GM12891 (cell line): ENCODE measurements at regions not wholly inside any gene's neighbourhood (a gene's known extent, or its start where the extent isn't known, plus 50 kb on each side); places are given as distances from the start of the nearest gene placed in this dataset.

Experiments
- POLR2A ChIP-seq: IDR thresholded peaks from 2 replicates; pipeline ENCODE4 v1.6.1; 2011; ENCODE audit warnings: low read depth, low read length, control low read depth
- POLR2AphosphoS5 ChIP-seq: IDR thresholded peaks from 2 replicates; pipeline ENCODE4 v1.6.1; 2011; ENCODE audit warnings: low read depth, low read length, control low read depth
- POU2F2 ChIP-seq: IDR thresholded peaks from 2 replicates; pipeline ENCODE4 v1.6.1; 2011; ENCODE audit warnings: low read depth, mild to moderate bottlenecking, control low read depth, low read length, moderate library complexity
- SPI1 ChIP-seq: IDR thresholded peaks from 2 replicates; pipeline ENCODE4 v1.6.1; 2011; ENCODE audit warnings: low read depth, low read length, control low read depth
- TAF1 ChIP-seq: IDR thresholded peaks from 2 replicates; pipeline ENCODE4 v1.6.1; 2011; ENCODE audit warnings: low read depth, low read length, control low read depth

GRCh38 chr3:64818196-64818595 lies 130.4 kb upstream of the ADAMTS9 start:
- TF ChIP-seq SPI1 (no peak), POLR2AphosphoS5 (no peak), POLR2A (no peak), TAF1 (no peak), POU2F2 (no peak)
